ENCODE measurements at regions not wholly inside any gene's neighbourhood (a gene's known extent, or its start where the extent isn't known, plus 50 kb on each side); places are given as distances from the start of the nearest gene placed in this dataset.
"Not testable (repeated sequence)": the region's sequence is repeated elsewhere in the genome, so short reads cannot be mapped to it uniquely, and the experiment has no call there.

DNA sequence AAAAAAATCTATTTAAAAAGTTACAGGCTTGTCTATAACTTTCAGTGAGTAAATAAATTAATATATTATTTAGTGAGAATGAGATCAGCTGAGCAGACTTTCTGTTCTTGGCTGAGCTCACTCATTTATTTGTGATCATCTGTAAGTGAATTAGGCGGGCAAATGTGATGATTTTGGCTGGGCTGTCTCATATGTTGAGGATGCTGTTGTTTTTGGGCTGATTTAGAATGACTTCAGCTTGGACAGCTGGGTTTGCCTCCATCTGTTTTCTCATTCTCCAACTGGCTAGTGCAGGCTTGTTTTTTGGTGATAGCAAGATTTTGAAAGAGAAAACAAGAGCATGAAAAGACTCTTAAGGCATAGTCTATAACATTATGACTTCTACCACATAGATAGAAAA is 475.8 kb upstream of the OLFM3 start:
- no peak for TF ChIP-seq ISL1 (CRISPR knock-in tag; IDR thresholded peaks at IDR 0.05)
- no peak for TF ChIP-seq PPARA (CRISPR knock-in tag; IDR thresholded peaks at IDR 0.05; ENCODE audit: borderline replicate concordance)
- no peak for ATAC-seq

GRCh38 chr1:102470767-102471166 is 474.0 kb upstream of the OLFM3 start:
- ATAC-seq, result no peak
- no peak for TF ChIP-seq ZNF8 (CRISPR knock-in tag; IDR thresholded peaks at IDR 0.05)
- no peak for TF ChIP-seq ZFP3 (CRISPR knock-in tag; IDR thresholded peaks at IDR 0.05)
- no peak for TF ChIP-seq SNAI2 (CRISPR knock-in tag; IDR thresholded peaks at IDR 0.05)
- no peak for TF ChIP-seq CSRNP3 (CRISPR knock-in tag; IDR thresholded peaks at IDR 0.05)
- no peak for TF ChIP-seq BACH2 (CRISPR knock-in tag; IDR thresholded peaks at IDR 0.05; ENCODE audit: borderline replicate concordance)
- no peak for TF ChIP-seq ESRRG (CRISPR knock-in tag; IDR thresholded peaks at IDR 0.05)
- TF ChIP-seq ZFP30 (CRISPR knock-in tag; IDR thresholded peaks at IDR 0.05), result no peak
- no peak for TF ChIP-seq CSDC2 (CRISPR knock-in tag; IDR thresholded peaks at IDR 0.05)
- TF ChIP-seq ZNF70 (CRISPR knock-in tag; IDR thresholded peaks at IDR 0.05), result no peak
- no peak for TF ChIP-seq RARB (CRISPR knock-in tag; IDR thresholded peaks at IDR 0.05)

DNA sequence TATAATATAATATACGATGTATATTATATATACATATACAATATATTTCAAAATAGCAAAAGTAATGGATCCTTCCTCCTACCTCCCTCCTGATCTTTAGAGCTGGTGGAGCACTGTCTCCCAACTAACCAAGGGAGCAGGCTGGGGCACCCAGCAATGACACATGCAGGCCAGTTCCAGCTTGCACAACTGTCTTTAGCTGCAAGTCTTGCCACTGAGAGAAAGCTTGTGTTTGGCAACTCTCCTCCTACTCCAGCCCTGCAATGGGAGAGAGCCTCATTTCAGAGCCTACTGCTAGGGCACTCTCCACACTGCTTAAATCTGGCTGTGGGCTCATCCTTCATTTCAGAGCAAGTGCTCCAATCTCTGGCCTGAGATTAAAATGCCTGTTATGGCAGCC is 469.8 kb upstream of the OLFM3 start:
- no peak for ATAC-seq
- TF ChIP-seq ZNF70 (CRISPR knock-in tag; IDR thresholded peaks at IDR 0.05), result no peak
- no peak for TF ChIP-seq BACH2 (CRISPR knock-in tag; IDR thresholded peaks at IDR 0.05; ENCODE audit: borderline replicate concordance)
- no peak for TF ChIP-seq PPARA (CRISPR knock-in tag; IDR thresholded peaks at IDR 0.05; ENCODE audit: borderline replicate concordance)
- TF ChIP-seq RARB (CRISPR knock-in tag; IDR thresholded peaks at IDR 0.05), result no peak

- TF ChIP-seq RARB (CRISPR knock-in tag; IDR thresholded peaks at IDR 0.05) (no peak), PPARA (CRISPR knock-in tag; IDR thresholded peaks at IDR 0.05; ENCODE audit: borderline replicate concordance) (no peak), ZFP3 (CRISPR knock-in tag; IDR thresholded peaks at IDR 0.05) (no peak), ZC3H10 (CRISPR knock-in tag; IDR thresholded peaks at IDR 0.05) (peak; percentile 94), CREB5 (CRISPR knock-in tag; IDR thresholded peaks at IDR 0.05; ENCODE audit: low read depth) (no peak), CSRNP3 (CRISPR knock-in tag; IDR thresholded peaks at IDR 0.05) (no peak), ISL1 (CRISPR knock-in tag; IDR thresholded peaks at IDR 0.05) (peak; percentile 74), OSR1 (CRISPR knock-in tag; IDR thresholded peaks at IDR 0.05) (no peak), TOX (CRISPR knock-in tag; IDR thresholded peaks at IDR 0.05; ENCODE audit: borderline replicate concordance) (peak; percentile 72; the same call in 1 of the 2 replicates), TCF4 (CRISPR knock-in tag; IDR thresholded peaks at IDR 0.05; ENCODE audit: borderline replicate concordance) (no peak), ZNF8 (CRISPR knock-in tag; IDR thresholded peaks at IDR 0.05) (no peak), POU6F1 (CRISPR knock-in tag; IDR thresholded peaks at IDR 0.05; ENCODE audit: borderline replicate concordance, low read depth) (no peak), SNAI2 (CRISPR knock-in tag; IDR thresholded peaks at IDR 0.05) (no peak)
- TF ChIP-seq, protein P1, sequence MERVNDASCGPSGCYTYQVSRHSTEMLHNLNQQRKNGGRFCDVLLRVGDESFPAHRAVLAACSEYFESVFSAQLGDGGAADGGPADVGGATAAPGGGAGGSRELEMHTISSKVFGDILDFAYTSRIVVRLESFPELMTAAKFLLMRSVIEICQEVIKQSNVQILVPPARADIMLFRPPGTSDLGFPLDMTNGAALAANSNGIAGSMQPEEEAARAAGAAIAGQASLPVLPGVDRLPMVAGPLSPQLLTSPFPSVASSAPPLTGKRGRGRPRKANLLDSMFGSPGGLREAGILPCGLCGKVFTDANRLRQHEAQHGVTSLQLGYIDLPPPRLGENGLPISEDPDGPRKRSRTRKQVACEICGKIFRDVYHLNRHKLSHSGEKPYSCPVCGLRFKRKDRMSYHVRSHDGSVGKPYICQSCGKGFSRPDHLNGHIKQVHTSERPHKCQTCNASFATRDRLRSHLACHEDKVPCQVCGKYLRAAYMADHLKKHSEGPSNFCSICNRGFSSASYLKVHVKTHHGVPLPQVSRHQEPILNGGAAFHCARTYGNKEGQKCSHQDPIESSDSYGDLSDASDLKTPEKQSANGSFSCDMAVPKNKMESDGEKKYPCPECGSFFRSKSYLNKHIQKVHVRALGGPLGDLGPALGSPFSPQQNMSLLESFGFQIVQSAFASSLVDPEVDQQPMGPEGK (CRISPR knock-in tag; IDR thresholded peaks at IDR 0.05; ENCODE audit: borderline replicate concordance), result peak; percentile 45; the same call in 1 of the 2 replicates
- peak; percentile 76 for ATAC-seq
Measured at GRCh38 chr1:102463328-102463727, 466.6 kb upstream of the OLFM3 start.

DNA sequence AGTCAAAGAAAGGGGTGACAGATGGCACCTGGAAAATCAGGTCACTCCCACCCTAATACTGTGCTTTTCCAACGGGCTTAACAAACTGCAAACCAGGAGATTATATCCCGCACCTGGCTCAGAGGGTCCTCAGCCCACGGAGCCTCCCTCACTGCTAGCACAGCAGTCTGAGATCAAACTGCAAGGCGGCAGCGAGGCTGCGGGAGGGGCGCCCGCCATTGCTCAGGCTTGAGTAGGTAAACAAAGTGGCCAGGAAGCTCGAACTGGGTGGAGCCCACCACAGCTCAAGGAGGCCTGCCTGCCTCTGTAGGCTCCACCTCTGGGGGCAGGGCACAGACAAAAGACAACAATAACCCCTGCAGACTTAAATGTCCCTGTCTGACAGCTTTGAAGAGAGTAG is 445.6 kb upstream of the OLFM3 start:
- ATAC-seq, result not testable (repeated sequence)

Data from SK-N-SH treated with all-trans-retinoic acid at 6 μM for 48 hours (cell line).